ENCODE measurements at regions not wholly inside any gene's neighbourhood (a gene's known extent, or its start where the extent isn't known, plus 50 kb on each side); places are given as distances from the start of the nearest gene placed in this dataset.

- Histone ChIP-seq H3K27ac (ENCODE audit: low read depth, low read length) (no peak overlapping the region), H3K4me3 (ENCODE audit: low read depth, low read length) (no peak overlapping the region), H3K4me1 (ENCODE audit: control insufficient read depth, insufficient read depth, low read length, unreplicated experiment) (no peaks in the 10 kb centered on the region), H3K36me3 (ENCODE audit: insufficient read depth, low read length) (no peaks in the 10 kb centered on the region), H2AFZ (ENCODE audit: low read length, unreplicated experiment) (no peak overlapping the region), H3K79me2 (ENCODE audit: control insufficient read depth, insufficient read depth, low read length, unreplicated experiment) (no peaks in the 10 kb centered on the region), H3K27me3 (ENCODE audit: insufficient read depth, low read length) (no peaks in the 10 kb centered on the region)
Measured at GRCh38 chr13:77999746-78000145, 81.1 kb upstream of the EDNRB start.

GRCh38 chr13:77994166-77994565, 75.5 kb upstream of the EDNRB start:
- H3K27me3 ChIP-seq (ENCODE audit: insufficient read depth, low read length), result no peaks in the 10 kb centered on the region
- H3K4me3 ChIP-seq (ENCODE audit: low read depth, low read length), result no peak overlapping the region
- H3K79me2 ChIP-seq (ENCODE audit: control insufficient read depth, insufficient read depth, low read length, unreplicated experiment), result no peaks in the 10 kb centered on the region
- no peak overlapping the region for H3K27ac ChIP-seq (ENCODE audit: low read depth, low read length)
- no peaks in the 10 kb centered on the region for H3K4me1 ChIP-seq (ENCODE audit: control insufficient read depth, insufficient read depth, low read length, unreplicated experiment)
- H2AFZ ChIP-seq (ENCODE audit: low read length, unreplicated experiment), result no peak overlapping the region
- H3K36me3 ChIP-seq (ENCODE audit: insufficient read depth, low read length), result no peaks in the 10 kb centered on the region

DNA sequence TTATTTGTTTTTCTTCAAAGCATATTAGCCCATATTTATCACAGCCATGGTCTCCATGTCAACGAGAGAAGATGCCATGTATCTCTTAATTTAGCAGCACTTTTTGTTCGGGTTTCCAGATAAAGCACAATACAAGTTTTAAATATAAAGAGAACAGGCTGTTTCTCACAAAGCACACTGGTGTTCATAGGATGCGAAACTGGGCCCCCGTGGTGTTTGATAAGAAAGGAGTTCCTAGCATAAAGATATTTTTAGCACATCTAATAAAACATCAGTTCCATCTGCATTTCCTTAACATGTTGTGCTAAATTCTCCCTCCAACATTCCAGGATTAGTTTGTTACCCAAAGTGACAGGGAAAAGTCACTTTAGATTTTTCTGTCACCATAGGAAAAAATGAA, 72.4 kb upstream of the EDNRB start:
- Histone ChIP-seq H3K27ac (ENCODE audit: low read depth, low read length) (no peak overlapping the region), H3K36me3 (ENCODE audit: insufficient read depth, low read length) (no peaks in the 10 kb centered on the region), H3K4me1 (ENCODE audit: control insufficient read depth, insufficient read depth, low read length, unreplicated experiment) (no peaks in the 10 kb centered on the region), H3K4me3 (ENCODE audit: low read depth, low read length) (no peak overlapping the region), H2AFZ (ENCODE audit: low read length, unreplicated experiment) (no peak overlapping the region), H3K79me2 (ENCODE audit: control insufficient read depth, insufficient read depth, low read length, unreplicated experiment) (no peaks in the 10 kb centered on the region), H3K27me3 (ENCODE audit: insufficient read depth, low read length) (no peaks in the 10 kb centered on the region)

- Histone ChIP-seq H3K27me3 (ENCODE audit: insufficient read depth, low read length) (no peaks in the 10 kb centered on the region), H3K4me1 (ENCODE audit: control insufficient read depth, insufficient read depth, low read length, unreplicated experiment) (no peaks in the 10 kb centered on the region), H3K79me2 (ENCODE audit: control insufficient read depth, insufficient read depth, low read length, unreplicated experiment) (no peaks in the 10 kb centered on the region), H3K36me3 (ENCODE audit: insufficient read depth, low read length) (no peaks in the 10 kb centered on the region), H2AFZ (ENCODE audit: low read length, unreplicated experiment) (no peak overlapping the region), H3K4me3 (ENCODE audit: low read depth, low read length) (no peak overlapping the region), H3K27ac (ENCODE audit: low read depth, low read length) (no peak overlapping the region)
Measured at GRCh38 chr13:77989281-77989680, 70.7 kb upstream of the EDNRB start.

DNA sequence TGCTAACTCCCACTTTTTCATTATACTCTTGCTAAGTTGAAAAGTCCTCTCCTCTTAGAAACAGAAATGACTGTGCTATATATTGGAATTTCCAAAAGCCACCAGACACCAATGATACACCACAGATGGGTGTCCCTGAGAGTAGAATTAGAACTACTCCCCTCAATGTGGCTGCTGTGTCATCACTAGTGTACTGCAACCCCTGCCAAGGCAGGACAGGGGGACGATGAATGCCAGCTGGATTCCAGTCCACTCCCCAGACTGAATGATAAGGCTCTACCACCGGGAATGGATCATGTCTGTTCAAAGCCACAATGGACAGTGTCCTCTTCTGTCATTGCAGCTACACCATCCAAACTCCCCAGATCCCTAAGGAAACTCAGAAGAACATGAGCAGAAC, 69.7 kb upstream of the EDNRB start:
- H3K27ac ChIP-seq (ENCODE audit: low read depth, low read length), result no peak overlapping the region
- no peak overlapping the region for H2AFZ ChIP-seq (ENCODE audit: low read length, unreplicated experiment)
- H3K4me1 ChIP-seq (ENCODE audit: control insufficient read depth, insufficient read depth, low read length, unreplicated experiment), result no peaks in the 10 kb centered on the region
- no peaks in the 10 kb centered on the region for H3K27me3 ChIP-seq (ENCODE audit: insufficient read depth, low read length)
- no peaks in the 10 kb centered on the region for H3K36me3 ChIP-seq (ENCODE audit: insufficient read depth, low read length)
- H3K4me3 ChIP-seq (ENCODE audit: low read depth, low read length), result no peak overlapping the region
- H3K79me2 ChIP-seq (ENCODE audit: control insufficient read depth, insufficient read depth, low read length, unreplicated experiment), result no peaks in the 10 kb centered on the region

- no peaks in the 10 kb centered on the region for H3K4me1 ChIP-seq (ENCODE audit: control insufficient read depth, insufficient read depth, low read length, unreplicated experiment)
- H3K36me3 ChIP-seq (ENCODE audit: insufficient read depth, low read length), result no peaks in the 10 kb centered on the region
- H3K27me3 ChIP-seq (ENCODE audit: insufficient read depth, low read length), result no peaks in the 10 kb centered on the region
- H3K27ac ChIP-seq (ENCODE audit: low read depth, low read length), result no peak overlapping the region
- no peaks in the 10 kb centered on the region for H3K79me2 ChIP-seq (ENCODE audit: control insufficient read depth, insufficient read depth, low read length, unreplicated experiment)
- H3K4me3 ChIP-seq (ENCODE audit: low read depth, low read length), result no peak overlapping the region
- H2AFZ ChIP-seq (ENCODE audit: low read length, unreplicated experiment), result no peak overlapping the region
Measured at GRCh38 chr13:77986713-77987112, 68.1 kb upstream of the EDNRB start.

- no peaks in the 10 kb centered on the region for H3K36me3 ChIP-seq (ENCODE audit: insufficient read depth, low read length)
- no peaks in the 10 kb centered on the region for H3K79me2 ChIP-seq (ENCODE audit: control insufficient read depth, insufficient read depth, low read length, unreplicated experiment)
- peaks cover 2% of the 10 kb centered on the region for H3K4me1 ChIP-seq (ENCODE audit: control insufficient read depth, insufficient read depth, low read length, unreplicated experiment)
- no peak overlapping the region for H3K27ac ChIP-seq (ENCODE audit: low read depth, low read length)
- H3K4me3 ChIP-seq (ENCODE audit: low read depth, low read length), result no peak overlapping the region
- H3K27me3 ChIP-seq (ENCODE audit: insufficient read depth, low read length), result no peaks in the 10 kb centered on the region
- H2AFZ ChIP-seq (ENCODE audit: low read length, unreplicated experiment), result no peak overlapping the region
Measured at GRCh38 chr13:77985866-77986636, 67.4 kb upstream of the EDNRB start.

- peak overlapping the region; percentile 62 for H2AFZ ChIP-seq (ENCODE audit: low read length, unreplicated experiment)
- no peaks in the 10 kb centered on the region for H3K36me3 ChIP-seq (ENCODE audit: insufficient read depth, low read length)
- H3K4me1 ChIP-seq (ENCODE audit: control insufficient read depth, insufficient read depth, low read length, unreplicated experiment), result peaks cover 10% of the 10 kb centered on the region
- no peaks in the 10 kb centered on the region for H3K27me3 ChIP-seq (ENCODE audit: insufficient read depth, low read length)
- H3K27ac ChIP-seq (ENCODE audit: low read depth, low read length), result peak overlapping the region; percentile 56; the same call in 1 of the 2 replicates
- no peak overlapping the region for H3K4me3 ChIP-seq (ENCODE audit: low read depth, low read length)
- H3K79me2 ChIP-seq (ENCODE audit: control insufficient read depth, insufficient read depth, low read length, unreplicated experiment), result no peaks in the 10 kb centered on the region
Measured at GRCh38 chr13:77981281-77981881, 62.8 kb upstream of the EDNRB start.

GRCh38 chr13:77980592-77980991, 62.0 kb upstream of the EDNRB start:
- Histone ChIP-seq H2AFZ (ENCODE audit: low read length, unreplicated experiment) (peak overlapping the region; percentile 70), H3K27me3 (ENCODE audit: insufficient read depth, low read length) (no peaks in the 10 kb centered on the region), H3K79me2 (ENCODE audit: control insufficient read depth, insufficient read depth, low read length, unreplicated experiment) (no peaks in the 10 kb centered on the region), H3K4me1 (ENCODE audit: control insufficient read depth, insufficient read depth, low read length, unreplicated experiment) (peaks cover 10% of the 10 kb centered on the region), H3K4me3 (ENCODE audit: low read depth, low read length) (no peak overlapping the region), H3K27ac (ENCODE audit: low read depth, low read length) (peak overlapping the region; percentile 56), H3K36me3 (ENCODE audit: insufficient read depth, low read length) (no peaks in the 10 kb centered on the region)

DNA sequence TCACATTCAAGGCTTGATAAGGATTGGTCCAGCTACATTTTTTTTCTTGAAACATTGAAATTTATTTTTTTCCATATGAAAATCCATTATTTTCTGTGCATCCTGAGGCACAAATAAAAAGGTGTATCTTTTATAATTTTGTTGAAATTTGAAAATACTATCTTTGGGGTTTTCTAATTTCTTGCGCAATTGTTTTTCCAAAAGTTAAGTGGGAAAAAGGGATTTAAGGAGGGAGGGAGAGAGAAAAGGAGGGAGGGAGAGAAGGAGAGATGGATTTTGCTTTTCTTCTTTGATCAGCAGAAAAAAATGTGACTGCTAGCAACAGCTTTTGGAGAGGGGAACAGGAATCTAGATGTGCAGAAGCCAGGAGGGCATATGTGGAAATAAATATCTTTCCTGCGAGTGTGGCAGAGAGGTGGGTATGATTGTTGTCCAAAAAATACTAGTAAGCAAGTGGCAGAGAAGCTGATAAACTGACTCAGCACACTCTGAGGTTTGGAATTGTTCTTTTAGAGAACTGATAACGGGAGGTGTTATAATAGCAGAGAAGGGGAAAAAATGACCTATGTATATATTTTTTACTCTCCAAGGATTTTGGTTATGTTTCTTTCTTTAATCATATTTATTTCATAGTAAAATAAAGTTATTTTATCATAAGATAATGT, 61.2 kb upstream of the EDNRB start:
- peak overlapping the region; percentile 56; the same call in 1 of the 2 replicates for H3K27ac ChIP-seq (ENCODE audit: low read depth, low read length)
- H2AFZ ChIP-seq (ENCODE audit: low read length, unreplicated experiment), result no peak overlapping the region

More for the DNA sequence above, 61.2 kb upstream of the EDNRB start:
- no peak overlapping the region for H3K4me3 ChIP-seq (ENCODE audit: low read depth, low read length)
- no peaks in the 10 kb centered on the region for H3K27me3 ChIP-seq (ENCODE audit: insufficient read depth, low read length)
- no peaks in the 10 kb centered on the region for H3K36me3 ChIP-seq (ENCODE audit: insufficient read depth, low read length)
- H3K79me2 ChIP-seq (ENCODE audit: control insufficient read depth, insufficient read depth, low read length, unreplicated experiment), result no peaks in the 10 kb centered on the region
- peaks cover 10% of the 10 kb centered on the region for H3K4me1 ChIP-seq (ENCODE audit: control insufficient read depth, insufficient read depth, low read length, unreplicated experiment)
